HCT116 (cell line): ENCODE measurements at regions not wholly inside any gene's neighbourhood (a gene's known extent, or its start where the extent isn't known, plus 50 kb on each side); places are given as distances from the start of the nearest gene placed in this dataset.
"Not testable (repeated sequence)": the region's sequence is repeated elsewhere in the genome, so short reads cannot be mapped to it uniquely, and the experiment has no call there.

Source experiments
- ATAC-seq: fragments of 200-7000 bp; cut with Tn5 transposase; 2 replicates; pipeline ENCODE4 v1.9.1; 2020; ENCODE audit warnings: mild to moderate bottlenecking, moderate library complexity
- BruUV-seq: library from RNA; stranded (reverse); fragments of 400-500 nt; replicated peaks from 2 replicates; lab custom pipeline; 2021; lab: Mats Ljungman, UMichigan
- CTCF ChIA-PET: fragments of 300-600 bp; sonication (Branson Sonifier 250); formaldehyde crosslinking; loops from one replicate; lab custom pipeline; 2021; ENCODE audit warnings: antibody characterized with exemption; lab: Charles Lee
- POLR2A ChIA-PET: fragments of 300-600, 350-600 bp; sonication (Branson Sonifier 250); formaldehyde crosslinking; loops from one replicate; lab custom pipeline; 2021; ENCODE audit warnings: antibody characterized with exemption; lab: Charles Lee
- RAD21 ChIA-PET, 2 experiments: fragments of 300-600 bp; sonication (Branson Sonifier 250); formaldehyde crosslinking; loops; one replicate each; lab custom pipeline; 2023; ENCODE audit warnings: low total read pairs in 2 of 2; ENCODE audit not compliant: uncharacterized antibody in 2 of 2, unreplicated experiment in 2 of 2, low non-redundant PET in 1 of 2; lab: Charles Lee
- DNase-seq: peaks from one replicate; pipeline ENCODE4 v3.0.0-alpha.2; 2010; ENCODE audit warnings: low read depth, low spot score
- H2AFZ ChIP-seq: fragments of 200-600 bp; shearing (Covaris generic), sonication (generic); 2 replicates; pipeline ENCODE4 v1.6.1; 2017; ENCODE audit warnings: low read depth, mixed run types, mixed read lengths, antibody characterized with exemption, low read length; ENCODE audit not compliant: poor library complexity, severe bottlenecking
- H3K27ac ChIP-seq: 2 replicates; pipeline ENCODE4 v1.5.1; 2012; ENCODE audit warnings: low read depth, low read length
- H3K27me3 ChIP-seq: fragments of 200-600 bp; sonication (generic); 2 replicates; pipeline ENCODE4 v1.6.1; 2016; ENCODE audit warnings: mixed run types, low read length, mixed read lengths; ENCODE audit not compliant: insufficient read depth
- H3K36me3 ChIP-seq, 2 experiments: fragments of 200-500 bp in 1 of 2; fragments of 200-600 bp in 1 of 2; sonication (Bioruptor generic) in 1 of 2; sonication (generic) in 1 of 2; 2 replicates each; pipeline versions ENCODE4 v1.5.1 to v1.6.1; 2014 to 2016; ENCODE audit warnings: low read length in 2 of 2, inconsistent platforms in 1 of 2, mixed read lengths in 1 of 2, mixed run types in 1 of 2; ENCODE audit not compliant: insufficient read depth in 2 of 2, control insufficient read depth in 1 of 2
- H3K4me1 ChIP-seq, 2 experiments: fragments of 200-600 bp in 1 of 2; sonication (generic) in 1 of 2; 2 replicates each; pipeline versions ENCODE4 v1.5.1 to v1.6.1; 2012 to 2017; ENCODE audit warnings: low read length in 2 of 2, inconsistent platforms in 1 of 2, mild to moderate bottlenecking in 1 of 2, mixed read lengths in 1 of 2, mixed run types in 1 of 2, moderate library complexity in 1 of 2; ENCODE audit not compliant: insufficient read depth in 2 of 2, control insufficient read depth in 1 of 2
- H3K4me2 ChIP-seq: fragments of 200-600 bp; sonication (generic); 2 replicates; pipeline ENCODE4 v1.6.1; 2017; ENCODE audit warnings: mixed run types, low read length, mixed read lengths
- H3K4me3 ChIP-seq, 2 experiments: fragments of 200-600 bp in 1 of 2; sonication (generic) in 1 of 2; replicated peaks in 1 of 2; 2 replicates each; pipeline ENCODE4 v1.5.1; 2011 to 2016; ENCODE audit warnings: low read length in 2 of 2, control low read depth in 1 of 2, low read depth in 1 of 2, mild to moderate bottlenecking in 1 of 2, mixed read lengths in 1 of 2, mixed run types in 1 of 2
- H3K79me2 ChIP-seq: fragments of 200-600 bp; sonication (generic); 2 replicates; pipeline ENCODE4 v1.6.1; 2017; ENCODE audit warnings: mild to moderate bottlenecking, mixed run types, low read length, moderate library complexity, mixed read lengths; ENCODE audit not compliant: insufficient read depth
- H3K9ac ChIP-seq: fragments of 200-600 bp; sonication (generic); 2 replicates; pipeline ENCODE4 v1.6.1; 2016; ENCODE audit warnings: low read length, mixed read lengths
- H3K9me2 ChIP-seq: fragments of 200-600 bp; sonication (generic), shearing (Covaris generic); 2 replicates; pipeline ENCODE4 v1.6.1; 2017; ENCODE audit warnings: mixed run types, mild to moderate bottlenecking, moderate library complexity; ENCODE audit not compliant: insufficient read depth
- H3K9me3 ChIP-seq, 2 experiments: fragments of 200-500 bp in 1 of 2; fragments of 200-600 bp in 1 of 2; sonication (Bioruptor generic) in 1 of 2; sonication (generic) in 1 of 2; 2 replicates each; pipeline ENCODE4 v1.6.1; 2014 to 2017; ENCODE audit warnings: low read length in 2 of 2, mixed read lengths in 2 of 2, inconsistent platforms in 1 of 2, low read depth in 1 of 2, mild to moderate bottlenecking in 1 of 2, mixed run types in 1 of 2, moderate library complexity in 1 of 2; ENCODE audit not compliant: control insufficient read depth in 1 of 2, insufficient read depth in 1 of 2
- H4K20me1 ChIP-seq: fragments of 200-600 bp; sonication (generic), shearing (Covaris generic); 2 replicates; pipeline ENCODE4 v1.6.1; 2017; ENCODE audit warnings: mixed run types, mild to moderate bottlenecking, moderate library complexity; ENCODE audit not compliant: insufficient read depth
- intact Hi-C: fragments of 100-400 bp; cut with micrococcal nuclease; formaldehyde crosslinking; loops from 2 replicates; pipeline ENCODE4 v1.10.0; 2022

DNA sequence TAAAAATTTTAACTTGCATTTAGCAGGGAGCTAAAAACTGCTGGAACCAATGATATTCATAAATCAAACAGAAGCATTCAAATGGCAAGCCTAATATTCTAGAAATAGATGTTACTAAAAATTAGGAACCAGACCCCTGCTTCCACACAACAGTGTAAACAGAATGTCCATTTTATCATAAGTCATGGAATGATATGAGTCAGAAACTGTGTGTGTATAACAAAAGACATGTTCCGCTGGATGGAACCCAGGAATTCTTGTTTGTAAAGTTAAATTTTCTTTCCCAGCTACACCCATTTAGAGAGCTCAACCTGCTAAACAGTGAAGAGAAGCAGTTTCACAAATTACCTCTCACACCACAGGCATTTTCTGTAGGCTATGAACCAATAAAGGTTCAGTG, 131.1 kb upstream of the PTPN20 start:
- H3K9ac ChIP-seq, CTCF ChIA-PET, H2AFZ ChIP-seq, POLR2A ChIA-PET, H3K27ac ChIP-seq, intact Hi-C loops, H3K27me3 ChIP-seq, H4K20me1 ChIP-seq, H3K4me1 ChIP-seq, H3K79me2 ChIP-seq, RAD21 ChIA-PET, H3K4me2 ChIP-seq, H3K4me3 ChIP-seq, BruUV-seq, DNase-seq, H3K9me2 ChIP-seq, H3K9me3 ChIP-seq, H3K36me3 ChIP-seq, ATAC-seq: not testable (repeated sequence)

DNA sequence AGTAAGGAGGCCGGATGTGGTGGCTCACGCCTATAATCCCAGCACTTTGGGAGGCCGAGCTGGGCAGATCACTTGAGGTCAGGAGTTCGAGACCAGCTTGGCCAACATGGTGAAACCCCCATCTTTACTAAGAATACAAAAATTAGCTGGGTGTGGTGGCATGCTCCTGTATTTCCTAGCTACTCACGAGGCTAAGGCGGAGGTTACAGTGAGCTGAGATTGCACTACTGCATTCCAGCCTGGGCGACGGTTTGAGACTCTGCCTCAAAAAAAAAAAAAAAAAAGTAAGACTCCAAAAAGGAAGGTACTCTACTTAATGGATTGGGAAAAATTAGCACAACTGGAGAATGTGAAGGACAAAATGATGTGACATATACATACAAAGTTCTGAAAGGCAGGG, 130.2 kb upstream of the PTPN20 start:
- not testable (repeated sequence) for DNase-seq

DNA sequence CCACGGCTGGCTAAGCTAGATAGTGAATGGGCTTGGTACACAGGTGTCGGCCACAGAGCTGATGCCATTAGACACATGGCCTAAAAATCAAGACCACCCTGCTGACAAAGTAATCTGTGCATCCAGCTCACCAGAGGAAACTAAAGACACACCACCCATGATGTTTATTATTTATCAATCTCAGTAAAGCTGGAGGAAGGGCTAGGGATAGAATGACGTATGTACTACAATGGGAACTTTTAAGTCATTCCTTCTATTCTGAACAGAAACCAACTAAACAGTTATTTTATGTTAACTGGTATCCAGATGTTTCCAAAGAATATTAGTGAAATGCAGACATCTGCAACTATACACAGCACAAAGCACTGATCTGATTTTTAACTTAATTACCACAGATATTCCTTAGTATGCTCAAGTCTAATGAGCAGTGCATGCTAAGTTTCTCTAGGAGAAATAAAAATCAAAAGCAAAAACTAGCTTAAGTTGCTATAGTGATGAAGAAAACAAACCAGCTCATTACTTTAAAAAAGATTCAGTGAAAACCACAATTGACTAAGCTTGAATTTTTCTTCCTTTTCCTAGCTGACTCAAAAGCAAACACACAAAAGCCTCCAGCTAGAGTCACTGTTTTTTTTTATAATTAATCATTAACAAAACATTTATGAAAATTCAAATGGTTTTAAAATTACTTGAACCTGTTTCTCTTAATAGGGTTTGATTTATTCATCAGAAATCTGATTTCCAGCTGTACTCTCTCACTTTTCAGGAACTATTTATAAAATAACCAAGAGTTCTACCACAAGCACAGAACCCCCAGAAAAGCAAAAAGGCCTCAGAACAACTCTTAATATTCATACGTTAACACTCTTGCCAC, 129.0 kb upstream of the PTPN20 start:
- H3K4me3 ChIP-seq, H3K27me3 ChIP-seq, H3K4me1 ChIP-seq, H3K9ac ChIP-seq, H3K9me3 ChIP-seq, POLR2A ChIA-PET, H3K79me2 ChIP-seq, H3K27ac ChIP-seq, DNase-seq, H2AFZ ChIP-seq, CTCF ChIA-PET, BruUV-seq, H4K20me1 ChIP-seq, ATAC-seq, H3K36me3 ChIP-seq, intact Hi-C loops, RAD21 ChIA-PET, H3K9me2 ChIP-seq, H3K4me2 ChIP-seq: not testable (repeated sequence)

More for the DNA sequence above, 130.2 kb upstream of the PTPN20 start:
- H3K27ac ChIP-seq, H3K9me2 ChIP-seq, CTCF ChIA-PET, RAD21 ChIA-PET, H3K9me3 ChIP-seq, H2AFZ ChIP-seq, H3K27me3 ChIP-seq, H3K79me2 ChIP-seq, ATAC-seq, H3K36me3 ChIP-seq, H3K9ac ChIP-seq, H4K20me1 ChIP-seq, intact Hi-C loops, H3K4me2 ChIP-seq, BruUV-seq, POLR2A ChIA-PET, H3K4me3 ChIP-seq, H3K4me1 ChIP-seq: not testable (repeated sequence)

DNA sequence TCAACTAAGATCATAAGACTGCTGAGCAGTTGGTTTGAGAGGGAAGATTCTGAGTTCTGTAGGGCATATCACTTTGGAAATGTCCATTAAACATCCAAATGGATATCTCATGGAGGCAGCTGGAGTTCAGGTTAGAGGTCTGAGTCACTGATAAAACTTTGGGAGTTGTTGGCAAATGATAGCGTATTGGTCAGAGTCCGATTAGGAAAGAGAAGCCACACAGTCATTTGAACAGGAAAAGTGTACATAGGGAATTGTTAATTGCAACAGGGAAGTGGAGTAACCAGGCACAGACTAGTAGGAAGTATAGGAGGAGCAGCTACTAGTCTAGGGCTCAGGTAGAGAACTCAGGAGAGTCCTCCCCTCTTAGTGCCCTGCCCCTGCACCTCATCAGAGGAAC, 126.6 kb upstream of the PTPN20 start:
- H3K79me2 ChIP-seq, DNase-seq, H3K9me2 ChIP-seq, H3K27ac ChIP-seq, H2AFZ ChIP-seq, H3K36me3 ChIP-seq, ATAC-seq, POLR2A ChIA-PET, H3K9me3 ChIP-seq, BruUV-seq, H3K4me3 ChIP-seq, H3K4me2 ChIP-seq, CTCF ChIA-PET, intact Hi-C loops, RAD21 ChIA-PET, H3K27me3 ChIP-seq, H4K20me1 ChIP-seq, H3K4me1 ChIP-seq, H3K9ac ChIP-seq: not testable (repeated sequence)
